HCT116 (cell line): ENCODE measurements at regions not wholly inside any gene's neighbourhood (a gene's known extent, or its start where the extent isn't known, plus 50 kb on each side); places are given as distances from the start of the nearest gene placed in this dataset.

Experiments used
- CEBPB ChIP-seq: IDR thresholded peaks from 2 replicates; pipeline ENCODE4 v1.6.1; 2012; ENCODE audit warnings: low read depth
- CTCF ChIP-seq, 3 experiments: fragments of 200-600 bp in 1 of 3; sonication (generic) in 1 of 3; IDR thresholded peaks in 2 of 3; conservative IDR thresholded peaks in 1 of 3; 2 replicates each; pipeline ENCODE4 v1.5.1; 2012 to 2017; ENCODE audit warnings: low read depth in 2 of 3, low read length in 2 of 3, antibody characterized with exemption in 1 of 3, borderline replicate concordance in 1 of 3, control low read depth in 1 of 3, mild to moderate bottlenecking in 1 of 3, mixed read lengths in 1 of 3, mixed run types in 1 of 3, moderate library complexity in 1 of 3; ENCODE audit not compliant: insufficient read depth in 1 of 3
- EGR1 ChIP-seq: IDR thresholded peaks from 2 replicates; pipeline ENCODE4 v1.6.1; 2012; ENCODE audit warnings: low read depth
- EZH2 ChIP-seq: fragments of 200-600 bp; sonication (generic); IDR thresholded peaks from 2 replicates; pipeline ENCODE4 v1.6.1; 2017; ENCODE audit warnings: antibody characterized with exemption, mixed run types
- EZH2phosphoT487 ChIP-seq: fragments of 200-600 bp; IDR thresholded peaks from 2 replicates; pipeline ENCODE4 v1.6.1; 2018; ENCODE audit warnings: antibody characterized with exemption, borderline replicate concordance
- JUND ChIP-seq: IDR thresholded peaks from 2 replicates; pipeline ENCODE4 v1.6.1; 2012
- POLR2A ChIP-seq: IDR thresholded peaks from 2 replicates; pipeline ENCODE4 v1.7.0; 2011; ENCODE audit warnings: borderline replicate concordance; ENCODE audit not compliant: insufficient read depth, insufficient read length; ENCODE audit errors: extremely low read depth
- POLR2AphosphoS5 ChIP-seq: IDR thresholded peaks from 2 replicates; pipeline ENCODE4 v1.6.1; 2011; ENCODE audit warnings: mild to moderate bottlenecking, low read depth, low read length, moderate library complexity
- SIN3A ChIP-seq: IDR thresholded peaks from 2 replicates; pipeline ENCODE4 v1.6.1; 2012; ENCODE audit warnings: low read depth
- SP1 ChIP-seq: IDR thresholded peaks from 2 replicates; pipeline ENCODE4 v1.6.1; 2012; ENCODE audit warnings: low read depth

DNA sequence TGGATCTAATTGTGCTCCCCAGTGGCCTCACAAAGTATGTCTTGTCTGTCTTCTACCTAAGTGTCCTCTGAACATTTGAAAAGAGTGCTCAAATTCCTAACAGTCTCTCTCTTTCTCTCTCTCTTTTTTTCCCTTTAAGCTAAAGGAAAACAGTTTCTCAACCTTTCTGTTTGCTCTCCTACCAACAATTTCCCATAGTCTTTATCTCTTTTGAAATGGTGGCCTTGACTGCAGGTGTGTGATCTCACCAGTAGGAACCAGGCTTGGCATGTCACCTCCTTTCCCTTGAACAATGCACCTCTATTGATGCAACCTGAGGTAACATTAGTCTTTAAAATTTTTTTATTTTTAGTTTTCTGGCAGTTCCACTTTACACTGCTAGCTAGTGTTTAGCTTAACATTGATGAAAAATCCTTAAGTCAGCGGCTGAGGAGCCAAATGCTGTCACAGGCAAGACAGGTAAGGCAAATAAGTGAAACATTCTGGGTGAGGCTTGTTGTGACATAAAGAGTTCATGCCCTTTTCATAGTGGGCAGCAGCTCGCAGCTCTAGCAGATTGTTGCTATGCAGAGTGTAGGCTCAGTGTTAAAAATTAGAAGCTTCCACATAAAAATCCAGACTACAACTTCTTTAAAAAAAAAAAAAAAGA lies 273.4 kb downstream of the HAPSTR1 start:
- TF ChIP-seq SP1: no peak
- TF ChIP-seq POLR2AphosphoS5: no peak
- no peak for TF ChIP-seq EZH2phosphoT487
- no peak for TF ChIP-seq CTCF (IDR thresholded peaks at IDR 0.05 in 2 of 3, conservative IDR thresholded peaks at IDR 0.05 in 1 of 3; ENCODE audit: borderline replicate concordance in 1 of 3, insufficient read depth in 1 of 3, low read depth in 2 of 3, low read length in 2 of 3)
- TF ChIP-seq CEBPB: no peak
- no peak for TF ChIP-seq EZH2
- no peak for TF ChIP-seq SIN3A
- no peak for TF ChIP-seq POLR2A
- TF ChIP-seq EGR1: no peak
- TF ChIP-seq JUND: no peak
